HG02884 (cell line): ENCODE measurements at regions not wholly inside any gene's neighbourhood (a gene's known extent, or its start where the extent isn't known, plus 50 kb on each side); places are given as distances from the start of the nearest gene placed in this dataset.
"Not testable (repeated sequence)": the region's sequence is repeated elsewhere in the genome, so short reads cannot be mapped to it uniquely, and the experiment has no call there.

ENCODE experiments used
- ATAC-seq: cut with Tn5 transposase; IDR thresholded peaks from one replicate; pipeline ENCODE4 v1.9.1; 2021; ENCODE audit warnings: mild to moderate bottlenecking, moderate library complexity; ENCODE audit not compliant: unreplicated experiment

DNA sequence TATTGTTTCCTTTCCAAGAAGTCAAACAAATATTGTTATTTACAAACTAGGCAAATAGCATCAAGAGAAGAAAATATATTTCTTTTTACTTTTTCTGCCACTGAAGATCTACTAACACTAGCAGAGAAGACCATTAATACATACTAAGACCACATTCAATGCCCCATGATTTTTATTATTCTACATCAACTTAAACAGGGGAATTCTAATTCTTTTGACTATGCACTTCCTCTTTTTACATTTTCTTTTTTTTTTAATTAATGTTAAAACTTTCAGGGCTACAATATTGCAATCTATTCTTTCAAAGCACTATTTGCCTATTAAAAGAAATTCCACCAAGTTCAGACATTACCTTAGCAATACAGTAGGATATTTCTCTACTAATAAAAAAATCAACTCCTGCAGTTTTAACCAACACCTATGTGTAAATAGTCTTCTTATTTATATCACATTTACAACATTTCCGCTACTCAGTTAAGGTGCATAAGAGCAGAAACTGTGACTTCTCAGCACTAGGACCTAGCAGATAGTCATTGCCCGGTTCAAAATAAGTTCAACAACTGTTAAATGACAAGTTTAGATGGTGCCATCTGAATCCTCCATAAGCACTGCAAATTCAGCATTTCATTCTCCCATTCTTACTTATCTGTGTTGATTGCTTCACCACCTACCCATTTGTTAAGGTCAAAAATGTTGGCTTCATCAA lies 513.5 kb downstream of the TTLL7 start:
- ATAC-seq = peak; percentile 18

DNA sequence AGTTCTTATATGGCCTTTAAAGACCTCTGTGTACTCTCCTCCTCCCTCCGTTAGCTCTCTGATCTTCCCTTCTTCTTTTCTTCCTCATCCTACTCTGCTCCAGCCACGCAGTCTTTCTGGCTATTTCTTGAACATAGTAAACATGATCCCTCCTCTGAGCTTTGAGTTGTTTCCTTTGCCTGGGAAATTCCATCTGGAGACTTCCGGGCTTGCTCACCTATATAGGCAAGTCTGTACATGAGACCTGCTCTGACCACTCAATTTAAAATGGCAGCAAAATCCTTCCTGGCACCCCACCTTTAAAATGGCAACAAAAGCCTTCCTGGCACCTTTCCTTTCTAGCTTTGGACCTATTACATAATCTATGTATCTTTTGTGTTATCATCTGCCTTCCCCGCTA lies 517.6 kb downstream of the TTLL7 start:
- not testable (repeated sequence) for ATAC-seq

DNA sequence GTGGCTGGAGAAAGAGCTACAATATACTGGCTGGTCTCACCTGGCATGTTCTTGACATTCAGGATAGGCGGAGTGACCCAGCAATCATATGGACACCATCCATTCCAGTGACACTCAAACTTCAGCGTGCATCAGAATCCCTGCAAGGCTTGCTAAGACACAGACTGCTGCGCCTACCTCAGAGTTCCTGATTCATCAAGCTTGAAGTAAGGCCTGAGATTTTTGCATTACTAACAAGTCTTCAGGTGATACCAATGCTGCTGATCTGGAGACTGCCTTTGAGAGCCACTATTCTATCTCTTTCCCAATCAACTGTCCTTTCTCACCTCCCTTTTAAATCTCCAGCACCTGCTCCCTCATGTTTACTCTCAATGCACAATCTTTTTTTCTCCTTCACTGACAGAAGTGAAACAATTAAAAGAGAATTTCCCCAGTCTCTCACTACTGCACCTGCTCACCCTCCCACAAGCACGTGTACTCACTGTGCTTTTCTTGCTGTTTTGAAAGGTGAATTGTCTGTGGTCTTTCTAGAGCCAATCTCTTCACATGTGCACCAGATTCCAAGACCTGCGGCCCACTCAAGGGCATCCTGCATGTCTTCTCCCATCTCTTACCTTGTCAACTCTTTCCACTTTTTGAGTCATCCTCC lies 519.2 kb downstream of the TTLL7 start:
- ATAC-seq = peak; percentile 46

DNA sequence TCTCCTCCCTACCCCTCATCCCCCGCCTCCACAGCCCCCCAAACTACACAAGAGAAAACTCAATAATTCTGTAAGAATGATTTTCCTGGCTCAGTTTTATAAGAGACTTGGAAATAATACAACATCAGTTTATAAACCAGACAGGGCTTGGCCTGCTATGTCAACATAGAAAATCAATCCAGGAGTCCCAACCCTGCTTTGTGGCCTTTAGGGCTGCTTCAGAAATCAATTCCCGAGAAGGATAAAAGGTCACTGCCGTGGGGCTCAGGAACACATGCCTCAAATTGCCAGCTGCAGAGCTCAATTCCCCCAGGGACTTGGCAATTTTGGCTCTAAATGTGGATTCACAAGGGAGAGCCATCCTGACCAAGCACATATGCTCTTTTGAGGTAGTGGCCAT lies 520.8 kb downstream of the TTLL7 start:
- not testable (repeated sequence) for ATAC-seq

DNA sequence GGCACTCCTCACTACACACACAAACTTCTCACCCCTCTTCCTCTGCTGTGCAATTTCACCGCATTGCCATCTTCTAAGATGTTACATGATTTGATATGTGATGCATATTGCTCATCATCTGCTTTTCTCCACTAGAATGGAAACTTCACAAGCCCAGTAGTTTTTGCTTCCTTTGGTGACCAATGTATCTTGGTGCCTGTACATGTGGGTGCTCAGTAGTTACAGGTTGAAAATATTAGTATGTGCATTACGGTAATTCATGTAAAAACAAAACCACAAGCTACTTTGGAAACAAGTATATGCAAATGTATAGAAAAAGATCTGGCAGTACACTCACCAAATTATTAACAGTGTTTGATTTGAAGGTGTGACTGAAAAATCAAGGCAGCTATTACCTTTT lies 522.4 kb downstream of the TTLL7 start:
- peak; percentile 54 for ATAC-seq

DNA sequence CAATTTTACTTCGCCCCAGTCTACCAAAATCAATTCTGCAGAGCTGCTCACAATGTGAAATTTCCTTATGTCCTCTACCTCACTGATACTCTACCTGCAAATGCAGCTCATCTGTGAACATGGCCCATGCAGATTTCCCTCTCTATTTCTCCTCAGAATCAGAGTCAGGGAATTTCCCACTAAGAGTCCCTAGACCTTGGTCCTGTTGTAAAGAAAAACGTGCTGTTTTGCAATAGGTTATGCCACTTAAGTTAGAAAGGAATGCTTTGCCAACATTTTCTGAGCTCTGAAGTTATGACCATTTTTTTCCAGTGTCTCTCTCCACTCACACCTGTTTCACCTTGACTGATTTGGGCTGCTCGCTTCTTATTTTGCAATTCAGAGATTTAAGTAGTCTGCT lies 524.0 kb downstream of the TTLL7 start:
- ATAC-seq = not testable (repeated sequence)

DNA sequence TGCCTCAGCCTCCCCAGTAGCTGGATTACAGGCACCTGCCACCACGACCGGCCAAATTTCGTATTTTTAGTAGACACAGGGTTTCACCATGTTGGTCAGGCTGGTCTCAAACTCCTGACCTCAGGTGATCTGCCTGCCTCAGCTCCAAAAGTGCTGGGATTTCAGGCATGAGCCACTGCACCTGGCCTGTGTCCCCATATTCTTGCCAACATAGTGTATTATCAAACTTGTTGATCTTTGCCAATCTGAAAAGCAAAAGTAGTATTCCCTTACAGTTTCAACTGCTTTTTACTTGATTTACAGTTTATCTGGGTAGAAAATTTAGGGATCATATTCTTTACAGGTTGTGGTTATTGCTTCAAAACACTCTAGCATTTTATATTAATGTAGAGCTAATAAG lies 524.9 kb downstream of the TTLL7 start:
- not testable (repeated sequence) for ATAC-seq

DNA sequence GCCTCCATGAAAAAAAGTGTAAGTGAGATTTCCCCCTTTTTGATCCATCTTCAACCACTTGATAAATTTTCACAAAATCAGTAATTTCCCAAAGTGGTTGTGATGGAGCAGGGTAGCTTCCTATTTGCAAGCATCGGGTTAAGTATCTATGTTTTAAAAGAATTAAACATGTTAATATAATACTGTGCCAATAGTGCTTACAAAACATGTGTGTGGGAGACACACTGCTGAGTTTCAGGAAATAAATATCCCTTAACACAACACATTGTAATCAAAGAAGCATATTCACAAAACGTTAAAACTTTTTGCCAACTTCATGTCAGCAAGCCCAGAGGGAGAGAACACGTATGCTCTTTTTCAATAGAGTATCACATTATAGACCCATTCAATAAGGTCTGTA lies 526.9 kb downstream of the TTLL7 start:
- ATAC-seq = not testable (repeated sequence)

DNA sequence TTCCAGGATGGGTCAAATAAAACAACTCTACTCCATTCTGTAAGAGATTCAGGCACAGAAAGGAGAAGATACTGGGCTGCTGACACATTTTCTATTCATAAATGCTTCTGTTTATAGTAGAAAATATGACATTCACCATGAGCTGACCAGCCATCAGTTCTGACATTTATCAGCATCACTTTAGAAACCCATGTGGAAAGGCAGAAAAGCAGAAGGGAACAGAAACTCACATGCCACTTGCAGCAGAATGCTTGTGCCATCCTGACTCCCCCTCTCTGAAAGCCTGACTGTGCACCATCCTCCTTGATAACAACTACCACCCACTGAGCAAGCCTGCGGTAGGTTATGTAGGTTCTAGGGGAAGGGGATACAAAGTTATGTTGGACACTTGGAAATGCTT lies 527.7 kb downstream of the TTLL7 start:
- ATAC-seq = not testable (repeated sequence)

DNA sequence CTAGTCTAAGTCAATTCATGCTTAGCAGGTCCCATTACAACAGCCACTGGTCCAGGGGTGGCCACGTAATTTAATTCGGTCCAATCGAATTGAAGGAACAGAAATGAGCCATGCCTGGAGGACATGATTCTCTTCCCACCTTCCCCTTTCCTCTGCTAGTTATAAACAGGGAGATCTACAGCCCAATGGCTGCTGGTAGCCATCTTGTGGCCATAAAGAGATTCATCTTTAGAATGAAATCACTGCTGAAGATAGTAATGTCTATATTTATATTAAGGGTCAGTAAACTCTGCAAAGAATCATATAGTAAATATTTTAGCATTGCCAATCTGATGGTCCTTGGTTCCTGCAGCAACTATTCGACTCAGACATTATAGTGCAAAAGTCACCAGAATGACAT lies 530.6 kb downstream of the TTLL7 start:
- ATAC-seq = not testable (repeated sequence)

DNA sequence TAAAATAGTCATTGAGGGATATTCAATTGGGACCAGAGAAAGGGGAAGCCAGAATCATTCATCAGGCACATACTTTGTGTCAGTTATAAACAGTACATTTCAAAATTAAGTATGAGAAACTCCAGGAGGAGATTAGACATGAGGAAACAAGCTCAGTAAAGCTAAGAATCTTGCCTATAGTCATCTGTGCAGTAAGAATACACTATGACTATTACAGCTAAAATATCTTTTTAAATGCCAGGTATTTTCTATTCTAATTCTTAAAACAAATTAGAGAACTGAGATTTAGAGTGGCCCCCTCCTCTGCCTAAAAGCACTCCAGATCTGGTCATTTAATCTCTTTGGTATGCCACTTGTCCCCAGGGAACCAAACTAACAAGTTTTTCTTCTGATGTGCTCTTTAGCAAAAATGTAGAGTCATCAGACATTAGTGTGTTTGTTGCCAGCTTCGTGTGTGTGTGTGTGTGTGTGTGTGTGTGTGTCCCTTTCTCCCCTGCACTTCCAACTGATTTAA lies 541.1 kb downstream of the TTLL7 start:
- not testable (repeated sequence) for ATAC-seq

DNA sequence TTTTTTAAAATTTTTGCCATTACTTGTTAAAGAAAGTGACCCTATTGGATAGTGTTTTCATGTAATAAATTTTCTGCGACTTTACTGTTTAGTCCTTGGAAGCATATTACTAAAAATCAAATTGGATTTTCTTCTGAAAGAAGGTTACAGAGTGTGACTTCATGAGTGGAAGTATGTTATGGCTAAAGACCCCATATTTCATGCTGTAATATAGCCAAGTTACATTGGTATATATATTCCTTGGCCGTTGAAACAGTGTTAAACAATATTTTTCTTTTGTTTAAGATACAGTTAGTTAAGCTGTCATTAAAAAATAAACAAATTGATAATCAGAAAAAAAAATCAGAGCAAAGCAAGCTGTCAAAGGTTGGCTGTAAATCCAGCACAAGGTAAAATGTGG lies 541.7 kb downstream of the TTLL7 start:
- ATAC-seq = not testable (repeated sequence)

DNA sequence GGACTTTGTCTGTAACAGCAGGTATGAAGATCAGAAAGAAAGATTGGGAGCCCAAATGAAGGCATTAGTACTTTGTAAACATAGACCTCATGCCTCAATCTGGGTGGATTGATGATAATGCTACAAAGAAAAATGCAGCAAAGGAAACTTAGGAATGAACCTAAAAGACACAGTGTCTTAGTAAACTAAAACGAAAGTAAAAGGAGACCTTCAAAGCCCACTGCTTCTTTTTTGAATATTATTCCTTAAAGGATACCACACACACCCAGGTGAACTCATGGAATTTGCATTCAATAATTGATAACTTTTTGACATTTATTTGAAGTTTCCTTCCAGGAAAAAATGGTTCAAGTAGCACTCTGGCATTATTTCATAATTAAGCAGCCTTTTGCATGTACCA lies 543.2 kb downstream of the TTLL7 start:
- not testable (repeated sequence) for ATAC-seq

DNA sequence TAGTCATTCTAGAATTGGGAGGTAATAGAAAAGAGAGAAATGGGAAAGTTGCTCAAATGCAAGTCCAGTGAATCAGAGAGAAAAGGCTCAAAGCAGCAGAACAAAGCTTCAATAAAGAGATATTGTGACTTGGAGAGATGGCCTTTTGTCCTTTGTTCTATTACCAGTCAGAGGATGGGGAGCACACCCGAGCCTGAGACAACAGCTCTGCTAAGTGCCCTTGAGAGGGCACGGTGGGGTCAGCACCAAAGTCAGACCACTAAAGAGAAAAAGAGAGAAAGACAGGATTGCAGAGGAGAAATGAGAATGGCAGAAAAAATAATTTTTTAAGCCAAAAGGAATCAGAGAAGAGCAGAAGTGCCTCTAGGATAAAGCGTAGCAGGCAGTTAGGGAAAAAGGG lies 553.1 kb downstream of the TTLL7 start:
- ATAC-seq = not testable (repeated sequence)

DNA sequence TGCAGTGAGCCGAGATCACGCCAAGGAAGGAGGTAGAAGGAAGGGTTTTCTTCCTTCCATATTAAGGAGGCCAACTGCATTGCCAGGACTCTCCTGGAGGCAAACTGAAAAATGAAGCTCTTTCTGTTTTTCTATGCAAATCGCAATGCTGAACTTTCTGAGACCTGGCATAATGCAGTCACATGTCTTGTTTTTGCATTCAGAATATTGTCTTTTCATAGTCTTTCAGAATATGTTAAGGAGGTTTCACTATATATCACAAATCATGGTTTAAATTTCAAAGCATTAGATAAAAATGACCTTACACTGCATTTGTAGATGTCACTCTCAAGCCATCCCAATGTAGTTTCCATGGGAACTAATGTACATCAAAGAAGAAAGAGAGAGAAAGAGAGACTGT lies 556.5 kb downstream of the TTLL7 start:
- not testable (repeated sequence) for ATAC-seq

DNA sequence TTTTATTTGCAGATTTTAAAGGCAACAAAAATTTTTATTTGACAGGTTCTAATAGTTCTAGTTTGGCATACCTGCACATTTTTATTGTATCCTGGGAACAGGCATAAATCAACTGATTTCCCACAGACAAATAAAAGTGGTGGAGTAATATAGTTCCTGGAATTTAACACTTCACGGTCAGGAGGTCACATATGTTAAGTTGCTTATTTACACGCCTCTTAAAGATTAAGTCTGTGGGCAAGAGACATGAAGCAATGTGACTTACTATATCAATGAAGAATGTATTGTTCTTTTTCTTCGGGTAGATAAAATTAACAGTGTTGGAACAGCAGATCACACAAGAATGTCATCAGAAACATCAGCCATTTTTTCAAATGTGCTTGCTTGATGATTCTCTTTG lies 558.3 kb downstream of the TTLL7 start:
- ATAC-seq = not testable (repeated sequence)

DNA sequence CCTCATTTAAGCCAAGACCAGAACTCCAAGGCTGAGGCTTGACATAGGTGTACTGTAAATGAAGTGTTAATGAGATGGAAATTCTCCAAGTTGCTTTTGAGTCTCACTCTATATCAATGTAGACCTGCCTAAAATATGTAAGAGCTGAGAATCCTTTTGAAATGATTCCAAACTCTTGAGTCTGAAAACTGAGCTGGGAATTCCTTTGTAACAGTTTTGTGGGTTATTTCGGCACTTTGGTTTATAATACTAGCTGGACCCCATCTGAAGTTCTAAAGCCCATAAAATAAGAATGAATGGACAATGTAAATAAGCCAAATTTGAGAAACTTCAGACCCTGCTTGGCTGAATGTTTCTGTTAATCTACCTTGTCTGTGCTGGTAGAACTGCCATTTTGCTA lies 558.9 kb downstream of the TTLL7 start:
- not testable (repeated sequence) for ATAC-seq

DNA sequence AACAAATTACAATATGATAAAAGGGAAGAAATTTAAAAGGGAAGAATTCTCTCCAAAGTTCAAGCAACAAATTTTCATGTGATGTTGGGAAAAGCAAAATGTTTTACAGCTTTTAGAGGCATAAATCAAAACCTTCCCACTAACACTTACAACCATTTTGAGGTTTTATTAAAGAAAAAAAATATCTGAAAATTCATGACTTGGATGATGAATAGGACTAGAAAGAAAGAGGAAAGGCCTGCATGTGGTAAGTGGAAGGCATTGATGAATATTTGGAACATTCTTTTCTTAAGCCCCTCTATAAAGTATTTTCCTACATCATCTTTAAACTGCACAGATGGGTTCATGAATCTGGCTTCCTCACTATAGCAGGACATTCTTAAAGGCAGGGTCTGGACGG lies 560.6 kb downstream of the TTLL7 start:
- not testable (repeated sequence) for ATAC-seq

DNA sequence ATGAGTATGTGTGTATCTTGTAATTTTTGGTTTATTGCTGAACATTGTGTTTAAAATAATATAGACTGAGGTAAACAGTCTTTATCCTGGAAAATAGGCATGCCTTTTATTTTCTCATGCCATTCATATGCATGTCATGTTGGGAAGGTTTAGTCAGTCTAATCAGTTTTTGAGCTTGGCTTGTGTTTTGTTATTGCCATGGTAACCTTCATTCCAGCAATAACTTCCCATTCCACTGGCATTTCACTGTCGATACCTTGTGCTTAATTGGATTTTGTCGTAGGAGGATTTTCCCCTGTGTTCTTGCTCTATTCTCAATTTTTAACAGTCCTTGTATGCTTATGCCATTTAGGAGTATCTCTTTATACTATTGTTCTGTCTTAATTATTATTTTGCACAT lies 563.6 kb downstream of the TTLL7 start:
- not testable (repeated sequence) for ATAC-seq

DNA sequence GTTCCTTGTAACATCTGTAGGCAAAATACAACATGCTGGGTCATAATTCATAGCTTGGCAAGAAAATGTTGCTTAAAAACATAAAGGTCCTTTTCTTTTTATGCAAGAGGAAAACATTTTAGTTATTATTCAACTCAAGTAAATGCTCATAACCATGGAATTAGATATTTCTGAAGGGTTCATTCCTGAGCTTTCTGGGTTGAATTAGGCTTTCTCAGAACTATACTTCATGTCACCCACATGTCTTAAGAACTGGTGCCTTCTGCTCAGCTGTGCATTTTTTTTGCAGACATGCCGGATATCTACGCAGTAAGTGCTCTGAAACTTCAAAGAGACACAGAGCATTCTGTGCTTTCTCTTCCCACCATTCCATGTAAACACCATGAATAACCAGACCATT lies 571.4 kb downstream of the TTLL7 start:
- ATAC-seq = not testable (repeated sequence)

DNA sequence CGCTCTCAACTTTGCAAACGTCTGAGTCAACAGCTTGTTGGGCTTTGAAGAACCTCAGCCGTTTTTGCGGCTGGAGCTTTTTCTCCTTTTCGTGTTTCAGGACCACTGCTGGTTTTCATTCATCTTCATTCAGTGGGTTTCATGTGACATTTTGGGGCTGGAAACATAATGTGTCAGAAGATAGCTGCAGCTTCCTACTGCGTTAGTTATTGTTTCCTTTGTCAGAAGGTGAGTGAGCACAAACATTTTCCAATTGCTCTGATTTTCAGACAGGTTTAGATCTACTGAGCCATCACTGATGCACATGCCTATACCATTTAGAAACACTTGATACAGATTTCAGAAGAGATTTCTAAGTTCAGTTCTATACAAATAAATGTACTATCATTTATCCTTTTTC lies 575.5 kb downstream of the TTLL7 start:
- ATAC-seq = not testable (repeated sequence)

DNA sequence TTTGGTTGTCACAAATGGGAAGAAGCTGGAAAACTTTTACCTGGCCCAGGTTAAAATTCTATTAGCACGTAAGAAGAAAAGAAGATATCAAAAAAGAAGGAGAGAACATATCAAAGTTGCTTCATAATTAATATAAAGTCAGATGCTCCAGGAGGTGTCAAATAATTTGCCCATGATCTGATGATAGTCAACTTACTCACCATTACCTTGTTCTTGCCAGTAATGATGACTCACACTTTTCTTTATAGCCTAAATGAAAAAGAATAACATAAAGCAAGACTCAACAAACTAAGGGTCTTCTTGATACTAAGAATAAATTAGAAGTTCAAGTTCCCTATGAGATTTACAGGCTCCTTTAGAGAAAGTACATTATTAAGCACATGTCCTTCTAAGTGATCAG lies 580.4 kb downstream of the TTLL7 start:
- no peak for ATAC-seq

DNA sequence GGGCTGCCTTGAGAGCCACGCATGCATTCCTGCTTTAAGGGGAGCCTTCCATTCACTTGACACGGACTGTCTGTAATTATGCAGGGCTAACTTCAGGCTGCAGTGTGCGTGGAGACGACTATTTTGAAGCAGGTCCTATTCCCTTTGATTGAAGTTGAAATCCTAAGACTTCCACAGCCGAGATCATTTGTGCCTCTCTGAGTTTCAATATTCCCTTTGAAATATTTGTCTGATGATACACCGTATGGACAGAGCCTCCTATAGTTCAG lies 585.2 kb downstream of the TTLL7 start:
- not testable (repeated sequence) for ATAC-seq
